ENCODE measurements at regions not wholly inside any gene's neighbourhood (a gene's known extent, or its start where the extent isn't known, plus 50 kb on each side); places are given as distances from the start of the nearest gene placed in this dataset.
"Not testable (repeated sequence)": the region's sequence is repeated elsewhere in the genome, so short reads cannot be mapped to it uniquely, and the experiment has no call there.

GRCh38 chr1:81738875-81739274 lies 61.9 kb upstream of the ADGRL2 start:
- ATAC-seq, result no peak
- no peak for DNase-seq
- intact Hi-C loops (cut with micrococcal nuclease), result no loop called here

- no peak for DNase-seq
- intact Hi-C loops (cut with micrococcal nuclease), result no loop called here
- no peak for ATAC-seq
Measured at GRCh38 chr1:81733480-81733879, 67.3 kb upstream of the ADGRL2 start.

GRCh38 chr1:81731989-81732388 lies 68.7 kb upstream of the ADGRL2 start:
- no peak for DNase-seq
- intact Hi-C loops (cut with micrococcal nuclease), result no loop called here
- peak; percentile 74 for ATAC-seq

GRCh38 chr1:81730881-81731280 lies 69.9 kb upstream of the ADGRL2 start:
- DNase-seq (no peak), ATAC-seq (no peak)
- intact Hi-C loops (cut with micrococcal nuclease), result no loop called here

- DNase-seq; ATAC-seq; intact Hi-C loops (cut with micrococcal nuclease): not testable (repeated sequence)
Measured at GRCh38 chr1:81730299-81730698, 70.4 kb upstream of the ADGRL2 start.

GRCh38 chr1:81729818-81730217 lies 70.9 kb upstream of the ADGRL2 start:
- intact Hi-C loops (cut with micrococcal nuclease), result no loop called here
- ATAC-seq (no peak), DNase-seq (no peak)

- ATAC-seq (no peak), DNase-seq (no peak)
- intact Hi-C loops (cut with micrococcal nuclease), result no loop called here
Measured at GRCh38 chr1:81729239-81729638, 71.5 kb upstream of the ADGRL2 start.

- intact Hi-C loops (cut with micrococcal nuclease), result no loop called here
- DNase-seq (no peak), ATAC-seq (no peak)
Measured at GRCh38 chr1:81725823-81726222, 74.9 kb upstream of the ADGRL2 start.

GRCh38 chr1:81722631-81723328 lies 78.0 kb upstream of the ADGRL2 start:
- intact Hi-C loops (cut with micrococcal nuclease); DNase-seq; ATAC-seq: not testable (repeated sequence)

GRCh38 chr1:81720256-81720655 lies 80.5 kb upstream of the ADGRL2 start:
- intact Hi-C loops (cut with micrococcal nuclease); ATAC-seq; DNase-seq: not testable (repeated sequence)

- DNase-seq (no peak), ATAC-seq (no peak)
- intact Hi-C loops (cut with micrococcal nuclease), result no loop called here
Measured at GRCh38 chr1:81717230-81717629, 83.5 kb upstream of the ADGRL2 start.

- no peak for ATAC-seq
- intact Hi-C loops (cut with micrococcal nuclease), result no loop called here
- no peak for DNase-seq
Measured at GRCh38 chr1:81715391-81715790, 85.3 kb upstream of the ADGRL2 start.

GRCh38 chr1:81714636-81715035 lies 86.1 kb upstream of the ADGRL2 start:
- ATAC-seq, result no peak
- DNase-seq, result no peak
- intact Hi-C loops (cut with micrococcal nuclease), result no loop called here

GRCh38 chr1:81712425-81712824 lies 88.3 kb upstream of the ADGRL2 start:
- no peak for DNase-seq
- ATAC-seq, result peak; percentile 98
- intact Hi-C loops (cut with micrococcal nuclease), result no loop called here

- ATAC-seq, result no peak
- intact Hi-C loops (cut with micrococcal nuclease), result no loop called here
- no peak for DNase-seq
Measured at GRCh38 chr1:81710857-81711256, 89.9 kb upstream of the ADGRL2 start.

GRCh38 chr1:81708250-81708649 lies 92.5 kb upstream of the ADGRL2 start:
- intact Hi-C loops (cut with micrococcal nuclease), result no loop called here
- ATAC-seq (no peak), DNase-seq (no peak)

GRCh38 chr1:81706650-81707435 lies 93.9 kb upstream of the ADGRL2 start:
- ATAC-seq, result no peak

GRCh38 chr1:81703756-81704463 lies 96.8 kb upstream of the ADGRL2 start:
- no peak for DNase-seq
- no peak for ATAC-seq
- intact Hi-C loops (cut with micrococcal nuclease), result no loop called here

More at GRCh38 chr1:81706650-81707435, 93.9 kb upstream of the ADGRL2 start:
- intact Hi-C loops (cut with micrococcal nuclease), result no loop called here
- no peak for DNase-seq

- DNase-seq (no peak), ATAC-seq (no peak)
- intact Hi-C loops (cut with micrococcal nuclease), result no loop called here
Measured at GRCh38 chr1:81703391-81703755, 97.4 kb upstream of the ADGRL2 start.

- intact Hi-C loops (cut with micrococcal nuclease), result no loop called here
- ATAC-seq, result no peak
- no peak for DNase-seq
Measured at GRCh38 chr1:81702903-81703302, 97.8 kb upstream of the ADGRL2 start.

All from left ventricle myocardium superior (tissue), 1 donor.